Pancreas (tissue), 10 donors: ENCODE measurements at regions not wholly inside any gene's neighbourhood (a gene's known extent, or its start where the extent isn't known, plus 50 kb on each side); places are given as distances from the start of the nearest gene placed in this dataset.

Source experiments
- ATAC-seq, 4 donors: fragments of 200-7000 bp; cut with Tn5 transposase; one replicate each; pipeline versions ENCODE4 v1.8.0 to v1.9.1; 2020; ENCODE audit warnings: mild to moderate bottlenecking in 4 of 4, moderate library complexity in 4 of 4
- DNase-seq, 6 donors: peaks; one replicate each; pipeline ENCODE4 v3.0.0-alpha.2; 2020
- FAIRE-seq: peaks from 2 replicates; lab custom pipeline; 2012; peaks lifted over from hg19 to GRCh38; lab: Jason Lieb, UNC
- H3K27ac ChIP-seq, 4 donors: fragments of 200-600 bp; sonication (generic); 1 replicate in 3 of 4; 2 replicates in 1 of 4; pipeline versions ENCODE4 v1.5.0 to v1.8.0; 2020
- H3K27me3 ChIP-seq, 4 donors: fragments of 200-600 bp; one replicate each; pipeline ENCODE4 v1.8.0; 2021
- H3K36me3 ChIP-seq, 3 donors: fragments of 200-600 bp; sonication (generic) in 1 of 3; one replicate each; pipeline versions ENCODE4 v1.5.0 to v1.8.0; 2020 to 2021
- H3K4me1 ChIP-seq, 3 donors: fragments of 200-600 bp; one replicate each; pipeline ENCODE4 v1.8.0; 2021
- H3K4me3 ChIP-seq, 4 donors: fragments of 200-600 bp; sonication (generic) in 2 of 4; one replicate each; pipeline versions ENCODE4 v1.5.0 to v1.8.0; 2020 to 2021
- H3K9me3 ChIP-seq, 4 donors: fragments of 200-600 bp; one replicate each; pipeline ENCODE4 v1.8.0; 2021
- WGBS, 2 donors: extraction: QIAGEN DNeasy Blood & Tissue Kit; methylation state at CpG; one replicate each; pipeline ENCODE4 v1.1.7; 2013; 5-methylcytosine and 5-hydroxymethylcytosine counted together
- intact Hi-C, 3 donors: fragments of 100-400 bp; cut with DNase I; formaldehyde crosslinking; loops; one replicate each; pipeline versions ENCODE4 v1.11.1 to v1.14.2; 2022
- TF ChIP-seq, protein P1 (sequence below), 4 donors: fragments of 200-600 bp; sonication (generic) in 3 of 4; IDR thresholded peaks; one replicate each; pipeline versions ENCODE4 v1.5.0 to v1.8.0; 2021; ENCODE audit warnings: antibody characterized with exemption in 4 of 4
- donor health status: healthy with polysubstance abuse.
- donor health status: DM: no; HTN: no; CAD: no; lungs with moderate emphysema.
- donor health status: DM: no; HTN: no; CAD: no.
- donor health status: control.
- donor health status: control.
- donor health status: Bipolar disorder and iron deficiency.
- donor health status: DM: yes; HTN: yes; CAD: no.
- donor health status: DM: no; HTN: no; CAD: no.
- donor health status: DM: no; HTN: no; CAD: no.
- donor health status: DM: yes; HTN: yes; CAD: no.

DNA sequence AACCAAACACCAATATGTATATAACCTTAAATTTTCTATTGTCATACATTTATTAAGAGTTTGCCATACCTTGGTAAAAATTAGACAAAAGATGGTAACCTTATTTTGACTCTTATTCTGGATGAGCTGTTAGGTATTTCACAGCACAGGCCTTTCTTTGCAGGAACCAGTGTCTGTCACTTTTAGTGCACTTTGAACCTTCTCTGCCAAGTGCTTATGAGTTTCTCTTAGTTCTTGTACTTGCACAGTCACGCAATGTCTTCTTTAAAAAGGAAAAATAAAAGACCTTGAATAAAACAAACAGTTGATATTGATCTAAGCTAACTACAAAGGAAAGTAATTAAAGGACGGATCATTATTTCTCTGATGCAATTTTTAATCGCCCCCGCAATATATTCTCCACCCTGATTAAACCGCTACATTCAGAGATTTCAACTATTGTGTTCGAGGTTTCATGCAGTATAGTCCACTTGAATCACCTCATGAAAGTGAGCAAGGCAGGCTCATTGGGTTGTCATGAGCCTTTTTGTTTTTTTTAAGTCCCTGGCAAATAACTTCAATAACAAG, 534.5 kb downstream of the KLF5 start:
- H3K27ac ChIP-seq = no peak overlapping the region
- H3K9me3 ChIP-seq = no peaks in the 10 kb centered on the region
- intact Hi-C loops = no loop called here
- no peaks in the 10 kb centered on the region for H3K36me3 ChIP-seq
- 52 to 59% methylated on average over 6 of the region's 6 CpGs for WGBS, 2 donors
- no peaks in the 10 kb centered on the region for H3K27me3 ChIP-seq
- no peak for DNase-seq
- no peak for FAIRE-seq
- no peaks in the 10 kb centered on the region for H3K4me1 ChIP-seq
- TF ChIP-seq, protein P1, sequence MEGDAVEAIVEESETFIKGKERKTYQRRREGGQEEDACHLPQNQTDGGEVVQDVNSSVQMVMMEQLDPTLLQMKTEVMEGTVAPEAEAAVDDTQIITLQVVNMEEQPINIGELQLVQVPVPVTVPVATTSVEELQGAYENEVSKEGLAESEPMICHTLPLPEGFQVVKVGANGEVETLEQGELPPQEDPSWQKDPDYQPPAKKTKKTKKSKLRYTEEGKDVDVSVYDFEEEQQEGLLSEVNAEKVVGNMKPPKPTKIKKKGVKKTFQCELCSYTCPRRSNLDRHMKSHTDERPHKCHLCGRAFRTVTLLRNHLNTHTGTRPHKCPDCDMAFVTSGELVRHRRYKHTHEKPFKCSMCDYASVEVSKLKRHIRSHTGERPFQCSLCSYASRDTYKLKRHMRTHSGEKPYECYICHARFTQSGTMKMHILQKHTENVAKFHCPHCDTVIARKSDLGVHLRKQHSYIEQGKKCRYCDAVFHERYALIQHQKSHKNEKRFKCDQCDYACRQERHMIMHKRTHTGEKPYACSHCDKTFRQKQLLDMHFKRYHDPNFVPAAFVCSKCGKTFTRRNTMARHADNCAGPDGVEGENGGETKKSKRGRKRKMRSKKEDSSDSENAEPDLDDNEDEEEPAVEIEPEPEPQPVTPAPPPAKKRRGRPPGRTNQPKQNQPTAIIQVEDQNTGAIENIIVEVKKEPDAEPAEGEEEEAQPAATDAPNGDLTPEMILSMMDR (IDR thresholded peaks at IDR 0.05) = no peak
- H3K4me3 ChIP-seq = no peak overlapping the region
- peak in 1 of 4 donors; percentile 40 for ATAC-seq

DNA sequence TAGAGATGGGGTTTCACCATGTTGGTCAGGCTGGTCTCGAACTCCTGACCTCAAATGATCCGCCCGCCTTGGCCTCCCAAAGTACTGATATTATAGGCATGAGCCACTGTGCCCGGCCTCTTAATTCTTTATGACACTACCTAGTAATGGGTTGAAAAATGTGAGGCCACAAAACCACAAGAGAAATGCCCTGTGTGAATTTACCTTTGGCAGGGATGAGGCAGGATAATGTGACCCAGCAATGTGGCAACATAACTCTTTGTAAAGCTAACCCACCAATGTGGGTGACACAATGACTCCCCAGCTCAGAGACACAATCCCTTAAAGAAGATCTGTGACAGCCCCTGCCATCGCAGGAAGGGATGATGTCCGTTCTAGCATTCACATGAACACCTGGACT, 533.1 kb downstream of the KLF5 start:
- FAIRE-seq = no peak
- DNase-seq = no peak
- Histone ChIP-seq H3K4me1 (no peaks in the 10 kb centered on the region), H3K36me3 (no peaks in the 10 kb centered on the region), H3K27me3 (no peaks in the 10 kb centered on the region), H3K27ac (no peak overlapping the region), H3K4me3 (no peak overlapping the region), H3K9me3 (no peaks in the 10 kb centered on the region)
- ATAC-seq = no peak
- 90 to 91% methylated on average over 6 of the region's 6 CpGs for WGBS, 2 donors
- TF ChIP-seq, protein P1 (IDR thresholded peaks at IDR 0.05) = no peak
- intact Hi-C loops = no loop called here

DNA sequence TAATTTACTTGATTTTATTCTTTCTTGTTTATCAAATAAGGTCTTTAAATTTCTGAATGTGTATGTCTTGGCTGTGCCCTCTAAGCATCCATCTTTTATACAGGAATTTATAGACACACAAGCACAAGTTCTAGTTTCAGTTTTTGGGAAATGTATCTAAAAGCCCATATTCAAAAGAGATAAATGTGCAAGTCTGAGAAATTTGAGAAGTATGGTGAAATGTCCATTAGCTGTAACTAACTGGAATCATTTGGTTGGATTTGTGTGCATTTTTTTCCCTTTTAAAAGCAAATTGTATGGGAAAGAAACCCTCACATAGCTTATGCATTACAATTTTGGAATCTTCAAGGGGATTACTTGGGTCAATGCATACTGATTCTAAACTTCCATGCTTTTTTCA, 532.0 kb downstream of the KLF5 start:
- no peaks in the 10 kb centered on the region for H3K4me1 ChIP-seq
- H3K27me3 ChIP-seq = no peaks in the 10 kb centered on the region
- intact Hi-C loops = no loop called here
- ATAC-seq (no peak), FAIRE-seq (no peak), DNase-seq (no peak)
- H3K27ac ChIP-seq = no peak overlapping the region
- TF ChIP-seq, protein P1 (IDR thresholded peaks at IDR 0.05) = no peak
- no peaks in the 10 kb centered on the region for H3K36me3 ChIP-seq
- H3K4me3 ChIP-seq = no peak overlapping the region
- H3K9me3 ChIP-seq = no peaks in the 10 kb centered on the region

DNA sequence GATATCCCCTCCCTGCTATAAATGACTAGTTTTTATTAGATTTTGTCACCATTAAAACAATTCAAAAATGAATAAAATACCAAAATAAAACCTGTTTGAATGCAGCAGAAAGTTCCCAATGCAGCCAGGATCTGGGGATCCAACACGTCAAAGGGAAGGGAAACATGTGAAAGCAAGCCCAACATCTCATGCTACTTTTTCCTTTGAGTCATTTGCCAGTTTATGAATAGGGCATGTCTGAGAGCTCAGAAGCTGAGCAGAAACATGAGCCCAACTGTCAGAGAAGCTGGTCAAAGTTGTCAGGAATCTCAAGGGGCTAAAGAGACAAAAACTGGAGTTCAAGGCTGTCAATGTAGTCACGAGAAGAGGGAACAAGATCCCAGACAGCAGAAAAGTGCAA, 526.4 kb downstream of the KLF5 start:
- intact Hi-C loops = no loop called here
- no peak for FAIRE-seq
- H3K27ac ChIP-seq = no peak overlapping the region
- DNase-seq = no peak
- 85 to 96% methylated on average over 2 of the region's 2 CpGs for WGBS, 2 donors
- ATAC-seq = no peak
- TF ChIP-seq, protein P1 (IDR thresholded peaks at IDR 0.05) = no peak
- no peaks in the 10 kb centered on the region for H3K4me1 ChIP-seq
- no peaks in the 10 kb centered on the region for H3K9me3 ChIP-seq
- no peaks in the 10 kb centered on the region for H3K27me3 ChIP-seq
- H3K4me3 ChIP-seq = no peak overlapping the region
- no peaks in the 10 kb centered on the region for H3K36me3 ChIP-seq

DNA sequence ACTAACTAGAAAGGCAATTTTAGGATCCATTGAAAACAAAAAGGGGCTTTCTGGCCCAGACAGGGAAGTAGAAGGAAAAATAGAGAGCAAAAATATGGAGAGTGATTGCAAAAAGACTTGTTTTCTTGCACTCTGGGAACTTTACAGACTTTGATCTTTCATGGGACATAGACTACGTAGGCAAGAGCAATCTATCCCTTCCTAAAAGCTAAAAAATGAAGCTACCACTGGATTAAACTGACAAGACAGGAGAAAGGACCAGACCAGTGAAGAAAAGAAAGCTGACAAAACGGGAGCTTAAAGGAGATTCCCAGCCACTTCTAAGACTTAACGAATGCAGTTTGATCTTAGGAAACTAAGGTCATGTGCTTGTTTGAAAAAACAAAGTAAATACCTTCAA, 524.5 kb downstream of the KLF5 start:
- 67 to 86% methylated on average over 3 of the region's 3 CpGs for WGBS, 2 donors
- TF ChIP-seq, protein P1 (IDR thresholded peaks at IDR 0.05) = no peak
- DNase-seq (no peak), FAIRE-seq (no peak), ATAC-seq (no peak)
- Histone ChIP-seq H3K4me3 (no peak overlapping the region), H3K27ac (no peak overlapping the region), H3K9me3 (no peaks in the 10 kb centered on the region), H3K36me3 (no peaks in the 10 kb centered on the region), H3K4me1 (no peaks in the 10 kb centered on the region), H3K27me3 (no peaks in the 10 kb centered on the region)
- intact Hi-C loops = no loop called here
